WTC11 (cell line): ENCODE measurements at regions not wholly inside any gene's neighbourhood (a gene's known extent, or its start where the extent isn't known, plus 50 kb on each side); places are given as distances from the start of the nearest gene placed in this dataset.

ENCODE experiments used
- ATAC-seq: fragments of 200-7000 bp; cut with Tn5 transposase; 2 replicates; pipeline ENCODE4 v1.10.0; 2021; ENCODE audit warnings: mild to moderate bottlenecking, moderate library complexity
- CTCF ChIA-PET: fragments of 300-600 bp; sonication (Branson Sonifier 250); formaldehyde crosslinking; loops from one replicate; lab custom pipeline; 2021; ENCODE audit warnings: antibody characterized with exemption; lab: Charles Lee
- POLR2A ChIA-PET: fragments of 350-600 bp; sonication (Branson Sonifier 250); formaldehyde crosslinking; loops from one replicate; lab custom pipeline; 2021; ENCODE audit warnings: antibody characterized with exemption; lab: Charles Lee
- DNase-seq: peaks from one replicate; pipeline ENCODE4 v3.0.0; 2021; ENCODE audit warnings: low spot score
- H3K27ac Mint-ChIP-seq: 2 replicates; pipeline ENCODE4 v1.8.0; 2021; ENCODE audit warnings: mixed read lengths
- H3K27me3 Mint-ChIP-seq: 2 replicates; pipeline ENCODE4 v1.8.0; 2021; ENCODE audit warnings: low read depth, mild to moderate bottlenecking, moderate library complexity, mixed read lengths
- H3K36me3 Mint-ChIP-seq: 2 replicates; pipeline ENCODE4 v1.8.0; 2021; ENCODE audit warnings: mixed read lengths
- H3K4me1 Mint-ChIP-seq: 2 replicates; pipeline ENCODE4 v1.8.0; 2022; ENCODE audit warnings: mixed read lengths
- H3K4me3 Mint-ChIP-seq: 2 replicates; pipeline ENCODE4 v1.8.0; 2021; ENCODE audit warnings: mild to moderate bottlenecking, moderate library complexity, mixed read lengths
- H3K9me3 Mint-ChIP-seq: 2 replicates; pipeline ENCODE4 v1.8.0; 2021; ENCODE audit warnings: mixed read lengths
- ATF1 ChIP-seq: sonication (generic); formaldehyde crosslinking; IDR thresholded peaks from 2 replicates; pipeline ENCODE4 v1.8.1; 2023; ENCODE audit warnings: mild to moderate bottlenecking, moderate library complexity, missing genetic modification reagents
- ATF2 ChIP-seq: sonication (generic); formaldehyde crosslinking; IDR thresholded peaks from 2 replicates; pipeline ENCODE4 v1.8.1; 2022; ENCODE audit warnings: low read depth, missing genetic modification reagents, borderline replicate concordance
- CREB1 ChIP-seq: sonication (generic); formaldehyde crosslinking; IDR thresholded peaks from 2 replicates; pipeline ENCODE4 v1.8.0; 2023; ENCODE audit warnings: mild to moderate bottlenecking, missing genetic modification reagents
- E2F5 ChIP-seq: sonication (generic); formaldehyde crosslinking; IDR thresholded peaks from 2 replicates; pipeline ENCODE4 v1.8.1; 2022; ENCODE audit warnings: mild to moderate bottlenecking, moderate library complexity, missing genetic modification reagents
- ELF4 ChIP-seq: sonication (generic); formaldehyde crosslinking; IDR thresholded peaks from 2 replicates; pipeline ENCODE4 v1.8.1; 2022; ENCODE audit warnings: low read depth, mild to moderate bottlenecking, moderate library complexity, missing genetic modification reagents
- EMX1 ChIP-seq: fragments of 250-450 bp; sonication (Bioruptor Pico); IDR thresholded peaks from 2 replicates; pipeline ENCODE4 v1.8.0; 2021; ENCODE audit warnings: mild to moderate bottlenecking
- FOXJ3 ChIP-seq: sonication (generic); formaldehyde crosslinking; IDR thresholded peaks from 2 replicates; pipeline ENCODE4 v1.9.0; 2021; ENCODE audit warnings: missing genetic modification reagents, mild to moderate bottlenecking, borderline replicate concordance
- FOXP1 ChIP-seq: sonication (generic); formaldehyde crosslinking; IDR thresholded peaks from 2 replicates; pipeline ENCODE4 v1.8.0; 2022; ENCODE audit warnings: missing genetic modification reagents, mild to moderate bottlenecking, moderate library complexity, borderline replicate concordance
- GRHL2 ChIP-seq: fragments of 250-450 bp; sonication (Bioruptor Pico); IDR thresholded peaks from 2 replicates; pipeline ENCODE4 v1.8.0; 2022; ENCODE audit warnings: mild to moderate bottlenecking, moderate library complexity; ENCODE audit not compliant: insufficient replicate concordance, severe bottlenecking
- HMGA2 ChIP-seq: fragments of 250-450 bp; sonication (Bioruptor Pico); IDR thresholded peaks from 2 replicates; pipeline ENCODE4 v1.4.0; 2021; ENCODE audit warnings: mild to moderate bottlenecking, moderate library complexity
- JAZF1 ChIP-seq: fragments of 250-450 bp; sonication (Bioruptor Pico); IDR thresholded peaks from 2 replicates; pipeline ENCODE4 v1.9.0; 2021; ENCODE audit warnings: moderate library complexity, mild to moderate bottlenecking, inconsistent platforms
- KAT7 ChIP-seq: sonication (generic); formaldehyde crosslinking; IDR thresholded peaks from 2 replicates; pipeline ENCODE4 v1.8.1; 2023; ENCODE audit warnings: missing genetic modification reagents, mild to moderate bottlenecking, borderline replicate concordance
- RORB ChIP-seq: fragments of 250-450 bp; sonication (Bioruptor Pico); IDR thresholded peaks from 2 replicates; pipeline ENCODE4 v1.9.0; 2021; ENCODE audit warnings: mild to moderate bottlenecking
- TCF7 ChIP-seq: sonication (generic); formaldehyde crosslinking; IDR thresholded peaks from 2 replicates; pipeline ENCODE4 v1.8.0; 2022; ENCODE audit warnings: mild to moderate bottlenecking, low read depth, missing genetic modification reagents, moderate library complexity
- ZBTB21 ChIP-seq: sonication (generic); formaldehyde crosslinking; IDR thresholded peaks from 2 replicates; pipeline ENCODE4 v1.8.1; 2023; ENCODE audit warnings: mild to moderate bottlenecking, missing genetic modification reagents, borderline replicate concordance
- ZNF121 ChIP-seq: sonication (generic); formaldehyde crosslinking; IDR thresholded peaks from 2 replicates; pipeline ENCODE4 v1.8.0; 2023; ENCODE audit warnings: missing genetic modification reagents
- ZNF263 ChIP-seq: sonication (generic); formaldehyde crosslinking; IDR thresholded peaks from 2 replicates; pipeline ENCODE4 v1.8.1; 2022; ENCODE audit warnings: low read depth, mild to moderate bottlenecking, moderate library complexity, missing genetic modification reagents
- ZNF423 ChIP-seq: fragments of 250-450 bp; sonication (Bioruptor Pico); IDR thresholded peaks from 2 replicates; pipeline ENCODE4 v2.1.2; 2022; ENCODE audit warnings: mild to moderate bottlenecking, moderate library complexity
- TF ChIP-seq, protein P1 (sequence below): sonication (generic); formaldehyde crosslinking; IDR thresholded peaks from 2 replicates; pipeline ENCODE4 v1.8.0; 2023; ENCODE audit warnings: missing genetic modification reagents
- TF ChIP-seq, protein P2 (sequence below): fragments of 250-450 bp; sonication (Bioruptor Pico); conservative IDR thresholded peaks from 2 replicates; pipeline ENCODE4 v1.9.0; 2021; ENCODE audit warnings: mild to moderate bottlenecking
- TF ChIP-seq, protein P3 (sequence below): sonication (generic); formaldehyde crosslinking; IDR thresholded peaks from 2 replicates; pipeline ENCODE4 v1.8.0; 2022; ENCODE audit warnings: mild to moderate bottlenecking, missing genetic modification reagents
- TF ChIP-seq, protein P4 (sequence below): sonication (generic); formaldehyde crosslinking; IDR thresholded peaks from 2 replicates; pipeline ENCODE4 v1.8.1; 2023; ENCODE audit warnings: mild to moderate bottlenecking, missing genetic modification reagents, moderate library complexity
- TF ChIP-seq, protein P5 (sequence below): sonication (generic); formaldehyde crosslinking; IDR thresholded peaks from 2 replicates; pipeline ENCODE4 v1.8.0; 2022; ENCODE audit warnings: mild to moderate bottlenecking, missing genetic modification reagents
- TF ChIP-seq, protein P6 (sequence below): sonication (generic); formaldehyde crosslinking; IDR thresholded peaks from 2 replicates; pipeline ENCODE4 v1.8.1; 2023; ENCODE audit warnings: mild to moderate bottlenecking, moderate library complexity, missing genetic modification reagents

DNA sequence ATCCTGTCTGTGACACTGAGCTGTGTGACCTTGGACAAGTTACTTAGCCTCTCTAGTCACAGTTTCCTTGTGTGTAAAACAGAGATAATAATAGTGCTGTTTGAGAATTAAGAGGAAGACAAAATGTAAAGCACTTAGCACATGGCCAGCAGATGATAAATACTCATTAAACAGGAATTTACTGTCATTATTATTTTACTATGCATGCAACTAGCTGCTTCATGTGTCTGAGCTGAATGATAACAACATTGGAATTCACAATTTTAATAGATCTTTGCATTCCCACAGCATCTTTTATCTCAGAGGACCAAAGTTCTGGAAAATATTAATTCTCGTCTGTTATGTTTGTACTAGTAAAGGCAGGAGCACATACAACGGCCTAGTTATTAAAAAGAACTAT lies 79.2 kb upstream of the TET2 start:
- CTCF ChIA-PET, result no interaction called here
- H3K4me3 Mint-ChIP-seq, result no peak overlapping the region
- no peaks in the 10 kb centered on the region for H3K36me3 Mint-ChIP-seq
- DNase-seq, result no peak
- H3K4me1 Mint-ChIP-seq, result no peaks in the 10 kb centered on the region
- TF ChIP-seq JAZF1 (CRISPR knock-in tag) (no peak), FOXJ3 (CRISPR knock-in tag) (no peak), ZNF121 (CRISPR knock-in tag) (no peak), ELF4 (CRISPR knock-in tag) (no peak), ATF2 (CRISPR knock-in tag) (no peak)
- TF ChIP-seq, all 79 proteins: peak for 0
- Mint-ChIP-seq H3K27ac (no peak overlapping the region), H3K27me3 (no peaks in the 10 kb centered on the region; the same call in 1 of the 2 replicates), H3K9me3 (no peaks in the 10 kb centered on the region)
- ATAC-seq, result no peak
- POLR2A ChIA-PET, result no interaction called here

- no peak for TF ChIP-seq ATF1 (CRISPR knock-in tag)
- no peak for TF ChIP-seq KAT7 (CRISPR knock-in tag)
- TF ChIP-seq, protein P1, sequence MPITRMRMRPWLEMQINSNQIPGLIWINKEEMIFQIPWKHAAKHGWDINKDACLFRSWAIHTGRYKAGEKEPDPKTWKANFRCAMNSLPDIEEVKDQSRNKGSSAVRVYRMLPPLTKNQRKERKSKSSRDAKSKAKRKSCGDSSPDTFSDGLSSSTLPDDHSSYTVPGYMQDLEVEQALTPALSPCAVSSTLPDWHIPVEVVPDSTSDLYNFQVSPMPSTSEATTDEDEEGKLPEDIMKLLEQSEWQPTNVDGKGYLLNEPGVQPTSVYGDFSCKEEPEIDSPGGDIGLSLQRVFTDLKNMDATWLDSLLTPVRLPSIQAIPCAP, result no peak
- no peak for TF ChIP-seq FOXP1 (CRISPR knock-in tag)
- no peak for TF ChIP-seq GRHL2 (CRISPR knock-in tag)
- no peak for TF ChIP-seq TCF7 (CRISPR knock-in tag)
- TF ChIP-seq HMGA2 (CRISPR knock-in tag), result no peak
- no peak for TF ChIP-seq ZBTB21 (CRISPR knock-in tag)
- TF ChIP-seq, protein P2, sequence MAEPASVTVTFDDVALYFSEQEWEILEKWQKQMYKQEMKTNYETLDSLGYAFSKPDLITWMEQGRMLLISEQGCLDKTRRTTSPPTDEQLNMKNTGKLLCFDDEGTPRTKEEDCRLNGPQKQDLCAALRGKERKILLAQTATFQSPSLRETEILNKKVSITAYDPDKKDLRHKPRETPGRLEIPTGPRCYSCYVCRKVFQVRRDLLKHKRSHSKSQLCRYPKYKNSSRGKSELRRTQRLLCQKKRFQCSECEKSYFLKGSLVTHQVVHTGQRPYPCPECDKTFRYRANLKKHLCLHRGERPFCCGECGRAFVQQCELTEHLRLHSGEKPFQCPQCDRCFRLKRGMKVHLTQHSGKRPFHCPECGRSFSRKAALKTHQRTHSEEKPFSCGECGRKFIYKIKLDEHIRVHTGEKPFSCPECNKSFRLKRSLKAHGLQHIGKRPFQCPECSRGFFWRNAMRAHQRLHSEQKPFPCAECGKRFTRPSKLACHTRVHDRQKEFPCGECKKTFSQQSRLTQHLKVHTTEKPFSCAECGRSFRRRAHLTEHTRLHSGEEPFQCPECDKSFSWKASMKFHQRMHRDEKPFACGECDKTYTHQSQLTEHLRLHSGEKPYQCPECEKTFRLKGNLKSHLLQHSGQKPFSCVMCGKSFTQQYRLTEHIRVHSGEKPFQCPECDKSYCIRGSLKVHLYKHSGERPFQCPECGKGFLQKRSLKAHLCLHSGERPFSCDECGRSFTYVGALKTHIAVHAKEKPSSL (CRISPR knock-in tag), result no peak
- no peak for TF ChIP-seq RORB (CRISPR knock-in tag)
- TF ChIP-seq ZNF423 (CRISPR knock-in tag), result no peak
- no peak for TF ChIP-seq CREB1 (CRISPR knock-in tag)
- TF ChIP-seq, protein P3, sequence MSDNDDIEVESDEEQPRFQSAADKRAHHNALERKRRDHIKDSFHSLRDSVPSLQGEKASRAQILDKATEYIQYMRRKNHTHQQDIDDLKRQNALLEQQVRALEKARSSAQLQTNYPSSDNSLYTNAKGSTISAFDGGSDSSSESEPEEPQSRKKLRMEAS, result no peak
- TF ChIP-seq, protein P4, sequence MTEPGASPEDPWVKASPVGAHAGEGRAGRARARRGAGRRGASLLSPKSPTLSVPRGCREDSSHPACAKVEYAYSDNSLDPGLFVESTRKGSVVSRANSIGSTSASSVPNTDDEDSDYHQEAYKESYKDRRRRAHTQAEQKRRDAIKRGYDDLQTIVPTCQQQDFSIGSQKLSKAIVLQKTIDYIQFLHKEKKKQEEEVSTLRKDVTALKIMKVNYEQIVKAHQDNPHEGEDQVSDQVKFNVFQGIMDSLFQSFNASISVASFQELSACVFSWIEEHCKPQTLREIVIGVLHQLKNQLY (CRISPR knock-in tag), result no peak
- TF ChIP-seq, protein P5, sequence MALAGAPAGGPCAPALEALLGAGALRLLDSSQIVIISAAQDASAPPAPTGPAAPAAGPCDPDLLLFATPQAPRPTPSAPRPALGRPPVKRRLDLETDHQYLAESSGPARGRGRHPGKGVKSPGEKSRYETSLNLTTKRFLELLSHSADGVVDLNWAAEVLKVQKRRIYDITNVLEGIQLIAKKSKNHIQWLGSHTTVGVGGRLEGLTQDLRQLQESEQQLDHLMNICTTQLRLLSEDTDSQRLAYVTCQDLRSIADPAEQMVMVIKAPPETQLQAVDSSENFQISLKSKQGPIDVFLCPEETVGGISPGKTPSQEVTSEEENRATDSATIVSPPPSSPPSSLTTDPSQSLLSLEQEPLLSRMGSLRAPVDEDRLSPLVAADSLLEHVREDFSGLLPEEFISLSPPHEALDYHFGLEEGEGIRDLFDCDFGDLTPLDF (CRISPR knock-in tag), result no peak
- TF ChIP-seq, protein P6, sequence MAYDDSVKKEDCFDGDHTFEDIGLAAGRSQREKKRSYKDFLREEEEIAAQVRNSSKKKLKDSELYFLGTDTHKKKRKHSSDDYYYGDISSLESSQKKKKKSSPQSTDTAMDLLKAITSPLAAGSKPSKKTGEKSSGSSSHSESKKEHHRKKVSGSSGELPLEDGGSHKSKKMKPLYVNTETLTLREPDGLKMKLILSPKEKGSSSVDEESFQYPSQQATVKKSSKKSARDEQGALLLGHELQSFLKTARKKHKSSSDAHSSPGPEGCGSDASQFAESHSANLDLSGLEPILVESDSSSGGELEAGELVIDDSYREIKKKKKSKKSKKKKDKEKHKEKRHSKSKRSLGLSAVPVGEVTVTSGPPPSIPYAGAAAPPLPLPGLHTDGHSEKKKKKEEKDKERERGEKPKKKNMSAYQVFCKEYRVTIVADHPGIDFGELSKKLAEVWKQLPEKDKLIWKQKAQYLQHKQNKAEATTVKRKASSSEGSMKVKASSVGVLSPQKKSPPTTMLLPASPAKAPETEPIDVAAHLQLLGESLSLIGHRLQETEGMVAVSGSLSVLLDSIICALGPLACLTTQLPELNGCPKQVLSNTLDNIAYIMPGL, result no peak
- TF ChIP-seq JAZF1 (CRISPR knock-in tag), result no peak
- TF ChIP-seq E2F5 (CRISPR knock-in tag), result no peak
- no peak for TF ChIP-seq ZNF263 (CRISPR knock-in tag)
- TF ChIP-seq EMX1 (CRISPR knock-in tag), result no peak
Observed at GRCh38 chr4:105067946-105068345, 78.7 kb upstream of the TET2 start.

More at GRCh38 chr4:105067946-105068345, 78.7 kb upstream of the TET2 start:
- Mint-ChIP-seq H3K9me3 (no peaks in the 10 kb centered on the region), H3K27ac (no peak overlapping the region), H3K36me3 (no peaks in the 10 kb centered on the region), H3K27me3 (no peaks in the 10 kb centered on the region; the same call in 1 of the 2 replicates), H3K4me1 (no peaks in the 10 kb centered on the region), H3K4me3 (no peak overlapping the region)
- ChIA-PET POLR2A (no interaction called here), CTCF (no interaction called here)
- ATAC-seq (no peak), DNase-seq (no peak)
